ENCODE measurements at regions not wholly inside any gene's neighbourhood (a gene's known extent, or its start where the extent isn't known, plus 50 kb on each side); places are given as distances from the start of the nearest gene placed in this dataset. TPM values are rescaled to one million over a fixed set of nuclear protein-coding genes. Genes with fewer than 3 reads are reported as not detected.
"Not testable (repeated sequence)": the region's sequence is repeated elsewhere in the genome, so short reads cannot be mapped to it uniquely, and the experiment has no call there.

GRCh38 chr3:125899181-125899580 is 69.8 kb upstream of the ROPN1B start:
- not testable (repeated sequence) for DNase-seq (ENCODE audit: low read depth); H3K4me3 ChIP-seq (ENCODE audit: low read depth, low read length)

- not testable (repeated sequence) for H3K4me3 ChIP-seq (ENCODE audit: low read depth, low read length); DNase-seq (ENCODE audit: low read depth)
Measured at GRCh38 chr3:125901473-125901872, 67.5 kb upstream of the ROPN1B start.

DNA sequence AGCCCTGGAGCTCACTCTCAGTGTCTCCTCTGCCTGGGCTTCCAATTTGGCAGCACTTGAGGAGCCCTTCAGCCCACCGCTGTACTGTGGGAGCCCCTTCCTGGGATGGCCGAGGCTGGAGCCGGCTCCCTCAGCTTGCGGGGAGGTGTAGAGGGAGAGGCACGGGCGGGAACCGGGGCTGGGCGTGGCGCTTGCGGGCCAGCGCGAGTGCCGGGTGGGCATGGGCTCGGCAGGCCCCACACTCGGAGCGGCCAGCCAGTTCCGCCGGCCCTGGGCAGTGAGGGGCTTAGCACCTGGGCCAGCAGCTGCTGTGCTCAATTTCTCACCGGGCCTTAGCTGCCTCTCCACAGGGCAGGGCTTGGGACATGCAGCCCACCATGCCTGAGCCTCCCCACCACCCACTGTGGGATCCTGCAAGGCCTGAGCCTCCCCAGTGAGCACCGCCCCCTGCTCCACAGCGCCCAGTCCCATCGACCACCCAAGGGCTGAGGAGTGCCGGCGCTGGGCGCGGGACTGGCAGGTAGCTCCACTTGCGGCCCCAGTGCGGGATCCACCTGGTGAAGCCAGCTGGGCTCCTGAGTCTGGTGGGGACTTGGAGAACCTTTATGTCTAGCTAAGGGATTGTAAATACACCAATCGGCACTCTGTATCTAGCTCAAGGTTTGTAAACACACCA is 65.1 kb upstream of the ROPN1B start:
- not testable (repeated sequence) for H3K4me3 ChIP-seq (ENCODE audit: low read depth, low read length); DNase-seq (ENCODE audit: low read depth)

DNA sequence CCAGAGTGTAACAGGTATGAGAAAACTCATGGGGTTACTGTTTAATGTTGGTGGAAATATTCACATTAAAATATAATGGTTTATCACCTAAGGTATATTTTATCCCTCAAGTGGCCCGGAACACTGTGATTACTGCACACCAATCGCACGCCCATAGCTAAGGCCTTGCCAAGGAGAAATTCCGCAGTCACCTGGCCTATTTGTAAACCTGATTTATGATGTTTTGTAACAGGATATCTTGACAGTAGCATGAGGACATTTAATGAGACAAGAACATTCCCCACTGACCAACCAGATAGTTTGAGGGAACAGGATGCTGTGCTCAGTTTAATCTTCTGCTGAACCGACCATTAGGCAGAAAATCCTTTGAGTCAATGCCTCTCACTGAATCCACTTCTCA is 61.7 kb upstream of the ROPN1B start:
- DNase-seq (ENCODE audit: low read depth); H3K4me3 ChIP-seq (ENCODE audit: low read depth, low read length): not testable (repeated sequence)

DNA sequence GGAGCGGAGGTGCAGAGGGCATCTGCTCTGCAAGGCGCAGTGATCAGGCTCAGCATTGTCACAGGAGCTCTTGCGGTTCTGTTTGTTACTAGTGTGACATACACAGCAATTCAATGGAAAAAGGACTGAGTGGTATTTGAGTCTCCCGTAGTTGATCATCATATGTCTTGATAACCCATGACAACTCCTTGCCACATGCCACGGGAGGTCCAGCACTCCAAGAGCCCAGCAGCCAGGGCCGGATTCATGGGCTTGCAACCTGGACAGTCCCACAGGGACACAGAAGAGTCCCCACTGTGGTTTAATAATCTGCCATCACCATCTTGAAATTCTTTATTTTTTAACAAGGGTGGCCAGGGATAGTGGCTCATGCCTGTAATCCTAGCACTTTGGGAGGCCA is 58.1 kb upstream of the ROPN1B start:
- not testable (repeated sequence) for DNase-seq (ENCODE audit: low read depth)

GRCh38 chr3:125914608-125915436 is 54.2 kb upstream of the ROPN1B start:
- H3K4me3 ChIP-seq (ENCODE audit: low read depth, low read length): peak overlapping the region; percentile 67
- DNase-seq (ENCODE audit: low read depth): peak; percentile 45

More for the DNA sequence above, 58.1 kb upstream of the ROPN1B start:
- H3K4me3 ChIP-seq (ENCODE audit: low read depth, low read length): not testable (repeated sequence)

GRCh38 chr3:125915437-125915787 is 53.6 kb upstream of the ROPN1B start:
- peak; percentile 19 for DNase-seq (ENCODE audit: low read depth)
- peak overlapping the region; percentile 67 for H3K4me3 ChIP-seq (ENCODE audit: low read depth, low read length)

- peak overlapping the region; percentile 67 for H3K4me3 ChIP-seq (ENCODE audit: low read depth, low read length)
- DNase-seq (ENCODE audit: low read depth): peak; percentile 98
Measured at GRCh38 chr3:125915792-125916375, 53.1 kb upstream of the ROPN1B start.

- TF ChIP-seq CTCF (IDR thresholded peaks at IDR 0.05; ENCODE audit: insufficient read depth, low read length): no peak
- peak overlapping the region; percentile 75 for H3K4me3 ChIP-seq (ENCODE audit: low read depth, low read length)
- peak; percentile 90 for DNase-seq (ENCODE audit: low read depth)
Measured at GRCh38 chr3:125916376-125916978, 52.5 kb upstream of the ROPN1B start.

- DNase-seq (ENCODE audit: low read depth): peak; percentile 60
- H3K4me3 ChIP-seq (ENCODE audit: low read depth, low read length): peak overlapping the region; percentile 75
Measured at GRCh38 chr3:125917020-125917549, 51.9 kb upstream of the ROPN1B start.

DNA sequence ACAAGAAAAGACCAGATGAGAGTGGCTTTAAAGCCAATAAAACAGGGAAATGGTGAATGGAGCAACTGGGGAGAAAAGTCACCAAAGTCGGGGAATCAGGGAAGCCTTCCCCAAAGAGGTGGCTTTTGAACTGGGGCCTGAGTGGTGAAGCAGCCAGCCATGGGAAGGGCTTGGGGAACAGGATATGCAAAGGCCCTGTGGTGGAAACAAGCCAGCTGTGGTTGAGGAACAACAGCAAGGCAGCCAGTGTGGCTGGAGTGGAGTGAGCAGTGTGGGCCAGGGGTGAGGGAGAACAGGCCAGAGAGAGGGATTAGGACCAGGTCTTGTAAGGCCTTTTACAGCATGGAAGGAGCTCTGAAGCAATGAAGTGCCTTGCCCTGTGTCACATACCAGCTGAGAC is 51.0 kb upstream of the ROPN1B start:
- H3K4me3 ChIP-seq (ENCODE audit: low read depth, low read length); DNase-seq (ENCODE audit: low read depth): not testable (repeated sequence)

GRCh38 chr3:125918451-125918850 is 50.5 kb upstream of the ROPN1B start:
- not testable (repeated sequence) for H3K4me3 ChIP-seq (ENCODE audit: low read depth, low read length); DNase-seq (ENCODE audit: low read depth)

DNA sequence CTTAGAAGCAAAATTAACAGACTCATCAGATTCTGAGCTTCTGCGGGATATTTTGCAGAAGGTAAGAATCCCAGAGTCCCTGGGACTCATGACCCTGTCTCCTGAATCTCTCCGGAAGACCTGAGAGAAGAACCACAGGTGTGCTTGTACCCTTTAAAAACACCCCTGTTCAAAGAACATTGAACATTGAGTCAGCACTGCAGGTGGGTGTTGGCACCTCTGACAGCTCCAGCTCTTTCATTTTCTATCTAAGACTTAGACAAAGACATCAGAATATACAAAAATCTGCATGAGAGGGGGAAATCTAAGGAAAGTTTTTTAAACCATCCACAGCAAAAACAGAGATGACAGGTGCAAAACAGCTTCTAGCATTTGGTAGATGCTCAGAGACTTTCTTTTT is 50.1 kb upstream of the ROPN1B start:
- not testable (repeated sequence) for H3K4me3 ChIP-seq (ENCODE audit: low read depth, low read length); DNase-seq (ENCODE audit: low read depth)

Small RNA genes lying in the stretch of these regions (small RNA-seq; reads per million reads assigned to genes)
- gene AC092902.1: not detected
- gene AF186996.2: not detected
- gene AF186996.3: not detected
- not detected for gene MIR548I1
- not detected for gene SNRPCP11

Measured in fibroblast of the aortic adventitia (primary cell).